GM18951 (cell line): ENCODE measurements at regions not wholly inside any gene's neighbourhood (a gene's known extent, or its start where the extent isn't known, plus 50 kb on each side); places are given as distances from the start of the nearest gene placed in this dataset.
"Not testable (repeated sequence)": the region's sequence is repeated elsewhere in the genome, so short reads cannot be mapped to it uniquely, and the experiment has no call there.

Source experiments
- POLR2A ChIP-seq: IDR thresholded peaks from 4 replicates; pipeline ENCODE4 v1.6.1; 2011; ENCODE audit warnings: mild to moderate bottlenecking; ENCODE audit not compliant: insufficient read length, insufficient read depth; ENCODE audit errors: extremely low read depth
- in situ Hi-C: fragments of 300-500 bp; cut with MboI; formaldehyde crosslinking; loops from one replicate; pipeline ENCODE4 v1.12.0; 2022; ENCODE audit warnings: low sequenced_read_pairs, mixed read lengths, inconsistent platforms; ENCODE audit not compliant: unreplicated experiment

GRCh38 chr11:21761000-21761399 is 431.9 kb upstream of the ANO5 start:
- in situ Hi-C loops = no loop called here
- no peak for TF ChIP-seq POLR2A

GRCh38 chr11:21768388-21768787 is 424.5 kb upstream of the ANO5 start:
- in situ Hi-C loops = no loop called here
- no peak for TF ChIP-seq POLR2A

GRCh38 chr11:21769188-21769587 is 423.7 kb upstream of the ANO5 start:
- in situ Hi-C loops = no loop called here
- no peak for TF ChIP-seq POLR2A

GRCh38 chr11:21771097-21771496 is 421.8 kb upstream of the ANO5 start:
- no peak for TF ChIP-seq POLR2A
- in situ Hi-C loops = no loop called here

- TF ChIP-seq POLR2A = no peak
- in situ Hi-C loops = no loop called here
Observed at GRCh38 chr11:21774212-21774611, 418.7 kb upstream of the ANO5 start.

- in situ Hi-C loops = no loop called here
- no peak for TF ChIP-seq POLR2A
Observed at GRCh38 chr11:21775911-21776310, 417.0 kb upstream of the ANO5 start.

GRCh38 chr11:21783954-21784353 is 408.9 kb upstream of the ANO5 start:
- in situ Hi-C loops = no loop called here
- TF ChIP-seq POLR2A = no peak

- no peak for TF ChIP-seq POLR2A
- in situ Hi-C loops = no loop called here
Observed at GRCh38 chr11:21785351-21785750, 407.5 kb upstream of the ANO5 start.

- in situ Hi-C loops = no loop called here
- no peak for TF ChIP-seq POLR2A
Observed at GRCh38 chr11:21794306-21794705, 398.6 kb upstream of the ANO5 start.

- TF ChIP-seq POLR2A = no peak
- in situ Hi-C loops = no loop called here
Observed at GRCh38 chr11:21798216-21798615, 394.7 kb upstream of the ANO5 start.

- in situ Hi-C loops = not testable (repeated sequence)
Observed at GRCh38 chr11:21804523-21804922, 388.4 kb upstream of the ANO5 start.

GRCh38 chr11:21806508-21806907 is 386.4 kb upstream of the ANO5 start:
- TF ChIP-seq POLR2A = no peak
- in situ Hi-C loops = no loop called here

- TF ChIP-seq POLR2A = no peak
- in situ Hi-C loops = no loop called here
Observed at GRCh38 chr11:21806947-21807346, 385.9 kb upstream of the ANO5 start.

- in situ Hi-C loops = no loop called here
- no peak for TF ChIP-seq POLR2A
Observed at GRCh38 chr11:21807350-21807749, 385.5 kb upstream of the ANO5 start.

- in situ Hi-C loops = no loop called here
- no peak for TF ChIP-seq POLR2A
Observed at GRCh38 chr11:21810650-21811049, 382.2 kb upstream of the ANO5 start.
